IMR-90 (cell line): ENCODE measurements at regions not wholly inside any gene's neighbourhood (a gene's known extent, or its start where the extent isn't known, plus 50 kb on each side); places are given as distances from the start of the nearest gene placed in this dataset.

Experiments
- ATAC-seq: fragments of 200-7000 bp; cut with Tn5 transposase; 2 replicates; pipeline ENCODE4 v1.9.1; 2020; ENCODE audit warnings: low read depth, mild to moderate bottlenecking, moderate library complexity
- BruUV-seq: library from RNA; stranded (reverse); fragments of 400-500 nt; replicated peaks from 2 replicates; lab custom pipeline; 2021; lab: Mats Ljungman, UMichigan
- CTCF ChIA-PET: fragments of 300-600 bp; formaldehyde crosslinking; extraction: SDS; loops from one replicate; lab custom pipeline; 2021; ENCODE audit warnings: antibody characterized with exemption; lab: Yijun Ruan, JAX
- POLR2A ChIA-PET: fragments of 300-600 bp; sonication (Branson Sonifier 250); formaldehyde crosslinking; loops from one replicate; lab custom pipeline; 2022; ENCODE audit warnings: antibody characterized with exemption; ENCODE audit not compliant: unreplicated experiment; lab: Charles Lee
- DNase-seq: peaks from one replicate; pipeline ENCODE4 v3.0.0; 2013
- H2AFZ ChIP-seq: replicated peaks from 2 replicates; pipeline ENCODE3; 2013; ENCODE audit warnings: low read length, mild to moderate bottlenecking; ENCODE audit not compliant: poor library complexity
- H2AK5ac ChIP-seq: 2 replicates; pipeline ENCODE4 v1.6.1; 2013; ENCODE audit warnings: low read depth, low read length, inconsistent platforms
- H2AK9ac ChIP-seq: replicated peaks from 2 replicates; pipeline ENCODE3; 2013; ENCODE audit warnings: mild to moderate bottlenecking, low read depth, low read length, moderate library complexity; ENCODE audit not compliant: poor library complexity
- H2BK120ac ChIP-seq: 2 replicates; pipeline ENCODE4 v1.6.1; 2013; ENCODE audit warnings: low read depth, low read length, inconsistent platforms
- H2BK15ac ChIP-seq: 3 replicates; pipeline ENCODE4 v1.6.1; 2013; ENCODE audit warnings: low read depth, low read length, inconsistent platforms
- H2BK20ac ChIP-seq: 2 replicates; pipeline ENCODE4 v1.6.1; 2013; ENCODE audit warnings: low read depth, mild to moderate bottlenecking, inconsistent platforms, low read length, moderate library complexity
- H2BK5ac ChIP-seq: 2 replicates; pipeline ENCODE4 v1.6.1; 2013; ENCODE audit warnings: mild to moderate bottlenecking, low read depth, low read length, inconsistent platforms; ENCODE audit not compliant: poor library complexity, severe bottlenecking
- H3K14ac ChIP-seq: replicated peaks from 2 replicates; pipeline ENCODE4 v1.6.1; 2013; ENCODE audit warnings: low read depth, low read length, inconsistent platforms
- H3K18ac ChIP-seq: 2 replicates; pipeline ENCODE4 v1.6.1; 2013; ENCODE audit warnings: low read depth, low read length, control low read depth
- H3K23ac ChIP-seq: 2 replicates; pipeline ENCODE4 v1.6.1; 2013; ENCODE audit warnings: low read depth, low read length, inconsistent platforms
- H3K27ac ChIP-seq: 2 replicates; pipeline ENCODE4 v1.5.1; 2013; ENCODE audit warnings: mild to moderate bottlenecking, control low read depth, low read length; ENCODE audit not compliant: insufficient read depth
- H3K27me3 ChIP-seq: 2 replicates; pipeline ENCODE4 v1.6.1; 2013; ENCODE audit warnings: low read length; ENCODE audit not compliant: control insufficient read depth, insufficient read depth
- H3K36me3 ChIP-seq: 2 replicates; pipeline ENCODE4 v1.6.1; 2013; ENCODE audit warnings: low read length, mixed read lengths; ENCODE audit not compliant: control insufficient read depth, insufficient read depth
- H3K4ac ChIP-seq: 2 replicates; pipeline ENCODE4 v1.6.1; 2013; ENCODE audit warnings: low read depth, low read length, inconsistent platforms
- H3K4me1 ChIP-seq: 2 replicates; pipeline ENCODE4 v1.6.1; 2013; ENCODE audit warnings: low read length, mixed read lengths; ENCODE audit not compliant: control insufficient read depth, insufficient read depth
- H3K4me2 ChIP-seq: 2 replicates; pipeline ENCODE4 v1.6.1; 2013; ENCODE audit warnings: low read depth, mild to moderate bottlenecking, control low read depth, low read length, moderate library complexity
- H3K4me3 ChIP-seq: 2 replicates; pipeline ENCODE4 v1.5.1; 2013; ENCODE audit warnings: low read depth, mild to moderate bottlenecking, control low read depth, low read length, moderate library complexity; ENCODE audit not compliant: insufficient read depth
- H3K56ac ChIP-seq: 2 replicates; pipeline ENCODE4 v1.6.1; 2013; ENCODE audit warnings: low read length, inconsistent platforms; ENCODE audit not compliant: insufficient read depth; ENCODE audit errors: extremely low read depth
- H3K79me1 ChIP-seq, 2 experiments: 2 replicates each; pipeline ENCODE4 v1.6.1; 2013; ENCODE audit warnings: low read length in 2 of 2, inconsistent platforms in 1 of 2, low read depth in 1 of 2
- H3K9ac ChIP-seq: 2 replicates; pipeline ENCODE4 v1.6.1; 2013; ENCODE audit warnings: low read depth, low read length, control low read depth
- H3K9me1 ChIP-seq: 2 replicates; pipeline ENCODE4 v1.6.1; 2013; ENCODE audit warnings: low read length, inconsistent platforms; ENCODE audit not compliant: insufficient read depth
- H3K9me3 ChIP-seq: 2 replicates; pipeline ENCODE4 v1.6.1; 2013; ENCODE audit warnings: low read length; ENCODE audit not compliant: control insufficient read depth, insufficient read depth
- H4K20me1 ChIP-seq: 2 replicates; pipeline ENCODE4 v1.6.1; 2013; ENCODE audit warnings: low read length, inconsistent platforms; ENCODE audit not compliant: insufficient read depth
- H4K5ac ChIP-seq: 2 replicates; pipeline ENCODE4 v1.6.1; 2013; ENCODE audit warnings: mild to moderate bottlenecking, low read depth, low read length, control low read depth
- H4K8ac ChIP-seq, 2 experiments: 2 replicates each; pipeline ENCODE4 v1.6.1; 2013; ENCODE audit warnings: low read depth in 2 of 2, low read length in 2 of 2, control low read depth in 1 of 2, inconsistent platforms in 1 of 2
- H4K91ac ChIP-seq: 2 replicates; pipeline ENCODE4 v1.6.1; 2013; ENCODE audit warnings: low read depth, low read length, inconsistent platforms; ENCODE audit not compliant: insufficient read depth
- BHLHE40 ChIP-seq: fragments of 150-350 bp; IDR thresholded peaks from 2 replicates; pipeline ENCODE4 v1.6.1; 2016; ENCODE audit warnings: mild to moderate bottlenecking, low read depth, low read length
- CEBPB ChIP-seq: IDR thresholded peaks from 2 replicates; pipeline ENCODE4 v1.6.1; 2012; ENCODE audit warnings: low read depth, low read length, improper control_type of control experiment
- CTCF ChIP-seq: conservative IDR thresholded peaks from 2 replicates; pipeline ENCODE4 v1.5.1; 2012; ENCODE audit warnings: mild to moderate bottlenecking, low read depth, low read length, improper control_type of control experiment
- NFE2L2 ChIP-seq: fragments of 150-350 bp; IDR thresholded peaks from 2 replicates; pipeline ENCODE4 v1.6.1; 2016; ENCODE audit warnings: low read depth, mild to moderate bottlenecking, low read length
- RCOR1 ChIP-seq: IDR thresholded peaks from 2 replicates; pipeline ENCODE4 v1.6.1; 2012; ENCODE audit warnings: mild to moderate bottlenecking, low read length, improper control_type of control experiment; ENCODE audit not compliant: insufficient replicate concordance
- RFX5 ChIP-seq: IDR thresholded peaks from 2 replicates; pipeline ENCODE4 v1.8.0; 2012; ENCODE audit warnings: low read depth, mild to moderate bottlenecking, low read length, moderate library complexity
- dilution Hi-C: fragments of 300-500 bp; cut with HindIII; formaldehyde crosslinking; loops from one replicate; pipeline ENCODE4 v1.14.3; 2018; ENCODE audit warnings: low sequenced_read_pairs; ENCODE audit not compliant: unreplicated experiment
- in situ Hi-C: fragments of 300-500 bp; cut with MboI; formaldehyde crosslinking; loops from 3 replicates; pipeline ENCODE4 v1.14.3; 2019; ENCODE audit warnings: low sequenced_read_pairs, inconsistent platforms, mixed read lengths
- intact Hi-C: fragments of 100-400 bp; cut with micrococcal nuclease; formaldehyde crosslinking; loops from 2 replicates; pipeline ENCODE4 v1.10.0; 2022
- TF ChIP-seq, protein P1 (sequence below): fragments of 150-350 bp; IDR thresholded peaks from 2 replicates; pipeline ENCODE4 v1.6.1; 2017; ENCODE audit warnings: mild to moderate bottlenecking, antibody characterized with exemption, low read length, low read depth
- TF ChIP-seq, protein P2 (sequence below): fragments of 150-350 bp; IDR thresholded peaks from 2 replicates; pipeline ENCODE4 v1.6.1; 2016; ENCODE audit warnings: low read depth, mild to moderate bottlenecking, low read length, moderate library complexity, borderline replicate concordance

DNA sequence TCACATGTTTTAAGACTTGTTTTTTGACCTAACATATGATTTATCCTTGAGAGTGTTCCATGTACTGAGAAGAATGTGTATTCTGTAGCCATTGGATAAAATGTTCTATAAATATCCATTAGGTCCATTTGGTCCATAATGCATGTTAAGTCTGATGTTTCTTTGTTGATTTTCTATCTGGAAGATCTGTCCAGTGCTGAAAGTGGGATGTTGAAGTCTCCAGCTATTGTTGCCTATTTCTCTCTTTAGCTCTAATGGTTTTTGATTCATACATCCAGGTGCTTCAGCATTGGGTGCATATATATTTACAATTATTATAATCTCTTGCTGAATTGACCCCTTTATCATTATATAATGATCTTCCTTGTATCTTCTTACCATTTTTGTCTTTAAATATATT is 451.1 kb downstream of the BRINP1 start:
- Histone ChIP-seq H4K5ac (no peak overlapping the region), H3K27ac (no peak overlapping the region), H4K20me1 (no peaks in the 10 kb centered on the region), H4K91ac (no peak overlapping the region), H3K9me3 (peaks cover 11% of the 10 kb centered on the region; the same call in 1 of the 2 replicates), H3K4me1 (no peaks in the 10 kb centered on the region), H3K9ac (no peak overlapping the region), H3K36me3 (no peaks in the 10 kb centered on the region), H2BK15ac (no peak overlapping the region), H3K4me2 (no peak overlapping the region), H3K79me1 (no peaks in the 10 kb centered on the region), H2AK5ac (no peak overlapping the region), H3K9me1 (no peaks in the 10 kb centered on the region), H3K23ac (no peak overlapping the region), H2BK5ac (no peak overlapping the region), H2BK120ac (no peak overlapping the region), H3K4ac (no peak overlapping the region), H3K4me3 (no peak overlapping the region), H3K14ac (no peak overlapping the region), H3K27me3 (no peaks in the 10 kb centered on the region), H2AK9ac (no peak overlapping the region), H3K56ac (no peak overlapping the region), H2BK20ac (no peak overlapping the region), H3K18ac (no peak overlapping the region), H4K8ac (no peak overlapping the region), H2AFZ (no peak overlapping the region)
- ATAC-seq (no peak), DNase-seq (no peak)
- ChIA-PET CTCF (interaction anchor here (0.7 kb wide), 1 partner anchor 290 kb away, joined by 3 read pairs; no protein-coding TSS in a partner anchor), POLR2A (no interaction called here)
- in situ Hi-C loops = no loop called here
- BruUV-seq = no TSS peak
- no peak for TF ChIP-seq CTCF
- no peak for TF ChIP-seq CEBPB
- no peak for TF ChIP-seq BHLHE40
- no peak for TF ChIP-seq RCOR1
- TF ChIP-seq, protein P1, sequence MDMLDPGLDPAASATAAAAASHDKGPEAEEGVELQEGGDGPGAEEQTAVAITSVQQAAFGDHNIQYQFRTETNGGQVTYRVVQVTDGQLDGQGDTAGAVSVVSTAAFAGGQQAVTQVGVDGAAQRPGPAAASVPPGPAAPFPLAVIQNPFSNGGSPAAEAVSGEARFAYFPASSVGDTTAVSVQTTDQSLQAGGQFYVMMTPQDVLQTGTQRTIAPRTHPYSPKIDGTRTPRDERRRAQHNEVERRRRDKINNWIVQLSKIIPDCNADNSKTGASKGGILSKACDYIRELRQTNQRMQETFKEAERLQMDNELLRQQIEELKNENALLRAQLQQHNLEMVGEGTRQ = no peak
- no peak for TF ChIP-seq RFX5
- no peak for TF ChIP-seq NFE2L2
- TF ChIP-seq, protein P2, sequence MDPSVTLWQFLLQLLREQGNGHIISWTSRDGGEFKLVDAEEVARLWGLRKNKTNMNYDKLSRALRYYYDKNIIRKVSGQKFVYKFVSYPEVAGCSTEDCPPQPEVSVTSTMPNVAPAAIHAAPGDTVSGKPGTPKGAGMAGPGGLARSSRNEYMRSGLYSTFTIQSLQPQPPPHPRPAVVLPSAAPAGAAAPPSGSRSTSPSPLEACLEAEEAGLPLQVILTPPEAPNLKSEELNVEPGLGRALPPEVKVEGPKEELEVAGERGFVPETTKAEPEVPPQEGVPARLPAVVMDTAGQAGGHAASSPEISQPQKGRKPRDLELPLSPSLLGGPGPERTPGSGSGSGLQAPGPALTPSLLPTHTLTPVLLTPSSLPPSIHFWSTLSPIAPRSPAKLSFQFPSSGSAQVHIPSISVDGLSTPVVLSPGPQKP = no peak
- dilution Hi-C loops = no loop called here
- intact Hi-C loops = no loop called here
